Keratinocyte (primary cell): ENCODE measurements at regions not wholly inside any gene's neighbourhood (a gene's known extent, or its start where the extent isn't known, plus 50 kb on each side); places are given as distances from the start of the nearest gene placed in this dataset.

Source experiments
- EZH2 ChIP-seq: IDR thresholded peaks from one replicate; pipeline ENCODE4 v1.6.1; 2012; ENCODE audit warnings: inconsistent platforms, mild to moderate bottlenecking, low read length, moderate library complexity
- TF ChIP-seq, protein P1 (sequence below), 3 experiments: IDR thresholded peaks in 1 of 3; conservative IDR thresholded peaks in 1 of 3; optimal IDR thresholded peaks in 1 of 3; 2 replicates in 2 of 3; 3 replicates in 1 of 3; pipeline versions ENCODE3 to v1.5.1; 2011; ENCODE audit warnings: low read length in 3 of 3, mild to moderate bottlenecking in 3 of 3, moderate library complexity in 2 of 3, control low read depth in 1 of 3, inconsistent platforms in 1 of 3; ENCODE audit not compliant: insufficient read depth in 2 of 3; ENCODE audit errors: extremely low read depth in 1 of 3

- TF ChIP-seq EZH2, result no peak
- TF ChIP-seq, protein P1, sequence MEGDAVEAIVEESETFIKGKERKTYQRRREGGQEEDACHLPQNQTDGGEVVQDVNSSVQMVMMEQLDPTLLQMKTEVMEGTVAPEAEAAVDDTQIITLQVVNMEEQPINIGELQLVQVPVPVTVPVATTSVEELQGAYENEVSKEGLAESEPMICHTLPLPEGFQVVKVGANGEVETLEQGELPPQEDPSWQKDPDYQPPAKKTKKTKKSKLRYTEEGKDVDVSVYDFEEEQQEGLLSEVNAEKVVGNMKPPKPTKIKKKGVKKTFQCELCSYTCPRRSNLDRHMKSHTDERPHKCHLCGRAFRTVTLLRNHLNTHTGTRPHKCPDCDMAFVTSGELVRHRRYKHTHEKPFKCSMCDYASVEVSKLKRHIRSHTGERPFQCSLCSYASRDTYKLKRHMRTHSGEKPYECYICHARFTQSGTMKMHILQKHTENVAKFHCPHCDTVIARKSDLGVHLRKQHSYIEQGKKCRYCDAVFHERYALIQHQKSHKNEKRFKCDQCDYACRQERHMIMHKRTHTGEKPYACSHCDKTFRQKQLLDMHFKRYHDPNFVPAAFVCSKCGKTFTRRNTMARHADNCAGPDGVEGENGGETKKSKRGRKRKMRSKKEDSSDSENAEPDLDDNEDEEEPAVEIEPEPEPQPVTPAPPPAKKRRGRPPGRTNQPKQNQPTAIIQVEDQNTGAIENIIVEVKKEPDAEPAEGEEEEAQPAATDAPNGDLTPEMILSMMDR (optimal IDR thresholded peaks at IDR 0.05 in 1 of 3, IDR thresholded peaks at IDR 0.05 in 1 of 3, conservative IDR thresholded peaks at IDR 0.05 in 1 of 3; ENCODE audit: extremely low read depth in 1 of 3, insufficient read depth in 2 of 3, low read length in 3 of 3), result no peak
These were observed 564.5 kb upstream of the IGFBP3 start for GRCh38 chr7:46485481-46486065.
